ENCODE measurements at regions not wholly inside any gene's neighbourhood (a gene's known extent, or its start where the extent isn't known, plus 50 kb on each side); places are given as distances from the start of the nearest gene placed in this dataset.

- TF ChIP-seq FOXK1 (CRISPR knock-in tag; IDR thresholded peaks at IDR 0.05), result no peak
- no peak for TF ChIP-seq CTCF (IDR thresholded peaks at IDR 0.05)
- no peak for TF ChIP-seq NR1H2 (CRISPR knock-in tag; IDR thresholded peaks at IDR 0.05)
- TF ChIP-seq SP1 (CRISPR knock-in tag; conservative IDR thresholded peaks at IDR 0.05), result no peak
- no peak for TF ChIP-seq ZNF423 (CRISPR knock-in tag; IDR thresholded peaks at IDR 0.05)
- TF ChIP-seq NFYB (CRISPR knock-in tag; conservative IDR thresholded peaks at IDR 0.05; ENCODE audit: low read depth), result no peak
Observed at GRCh38 chr15:62748196-62748595, 294.4 kb upstream of the TPM1 start.
